ENCODE measurements at regions not wholly inside any gene's neighbourhood (a gene's known extent, or its start where the extent isn't known, plus 50 kb on each side); places are given as distances from the start of the nearest gene placed in this dataset.

DNA sequence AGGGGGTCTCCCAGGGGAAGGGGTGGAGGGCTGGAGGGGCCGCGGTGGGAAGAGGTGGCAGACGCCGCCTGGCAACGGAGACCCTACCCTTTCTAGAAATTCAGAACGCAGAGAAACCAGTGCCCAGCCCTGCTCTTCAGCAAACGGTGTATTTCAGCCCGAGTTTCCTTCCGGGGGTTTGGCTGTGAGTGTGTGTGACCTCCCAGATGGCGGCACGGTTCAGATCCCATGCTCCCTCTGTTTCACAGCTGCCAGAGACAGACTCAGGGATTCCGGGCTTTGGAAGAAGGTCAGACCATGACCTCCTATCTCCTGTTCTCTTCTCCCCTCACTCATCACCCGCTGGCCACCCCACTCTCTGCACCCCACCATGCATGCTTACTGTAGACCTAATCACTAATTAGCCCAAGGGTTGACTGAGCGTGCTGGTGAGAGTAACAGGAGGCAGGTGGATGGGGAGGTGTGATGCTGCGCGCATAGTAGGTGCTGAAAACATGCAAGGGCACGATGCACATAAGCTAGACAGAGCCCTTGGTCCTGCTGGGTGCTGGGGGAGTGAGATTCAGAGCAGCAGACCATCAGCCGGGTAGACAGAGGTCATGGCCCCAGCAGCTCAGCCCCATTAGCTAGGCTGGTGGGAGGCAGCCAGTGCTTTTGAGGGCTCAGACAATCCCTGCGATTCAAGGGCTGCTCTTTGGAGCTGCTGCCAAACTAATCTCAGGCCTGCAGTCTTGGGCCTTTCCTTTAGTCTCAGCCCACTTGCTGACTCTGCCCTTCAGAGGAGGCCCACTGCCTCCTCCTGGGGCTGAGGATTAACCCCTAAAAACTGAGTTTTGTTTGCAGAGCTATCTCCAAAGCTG, 256.5 kb upstream of the CADM1 start:
- Mint-ChIP-seq H3K4me1 (ENCODE audit: low read depth, unreplicated experiment) (no peaks in the 10 kb centered on the region), H3K27me3 (ENCODE audit: insufficient read depth, unreplicated experiment) (peaks cover 12% of the 10 kb centered on the region), H3K9me3 (ENCODE audit: unreplicated experiment) (no peaks in the 10 kb centered on the region), H3K36me3 (ENCODE audit: insufficient read depth, unreplicated experiment) (no peaks in the 10 kb centered on the region), H3K4me3 (ENCODE audit: unreplicated experiment) (no peak overlapping the region), H3K27ac (ENCODE audit: unreplicated experiment) (no peak overlapping the region)
- Histone ChIP-seq H3K27me3 (replicated peaks; ENCODE audit: control insufficient read depth, insufficient read depth, low read length) (peaks cover 2% of the 10 kb centered on the region), H3K9me3 (no peaks in the 10 kb centered on the region), H3K4me1 (no peaks in the 10 kb centered on the region; the same call in 1 of the 2 replicates), H3K4me3 (ENCODE audit: low read depth, low read length) (no peak overlapping the region), H3K36me3 (ENCODE audit: control insufficient read depth, insufficient read depth, low read length) (no peaks in the 10 kb centered on the region)
- no peak for DNase-seq
- BruUV-seq (replicated peaks): no TSS peak
- POLR2A ChIA-PET: no interaction called here
- TF ChIP-seq, protein P1, sequence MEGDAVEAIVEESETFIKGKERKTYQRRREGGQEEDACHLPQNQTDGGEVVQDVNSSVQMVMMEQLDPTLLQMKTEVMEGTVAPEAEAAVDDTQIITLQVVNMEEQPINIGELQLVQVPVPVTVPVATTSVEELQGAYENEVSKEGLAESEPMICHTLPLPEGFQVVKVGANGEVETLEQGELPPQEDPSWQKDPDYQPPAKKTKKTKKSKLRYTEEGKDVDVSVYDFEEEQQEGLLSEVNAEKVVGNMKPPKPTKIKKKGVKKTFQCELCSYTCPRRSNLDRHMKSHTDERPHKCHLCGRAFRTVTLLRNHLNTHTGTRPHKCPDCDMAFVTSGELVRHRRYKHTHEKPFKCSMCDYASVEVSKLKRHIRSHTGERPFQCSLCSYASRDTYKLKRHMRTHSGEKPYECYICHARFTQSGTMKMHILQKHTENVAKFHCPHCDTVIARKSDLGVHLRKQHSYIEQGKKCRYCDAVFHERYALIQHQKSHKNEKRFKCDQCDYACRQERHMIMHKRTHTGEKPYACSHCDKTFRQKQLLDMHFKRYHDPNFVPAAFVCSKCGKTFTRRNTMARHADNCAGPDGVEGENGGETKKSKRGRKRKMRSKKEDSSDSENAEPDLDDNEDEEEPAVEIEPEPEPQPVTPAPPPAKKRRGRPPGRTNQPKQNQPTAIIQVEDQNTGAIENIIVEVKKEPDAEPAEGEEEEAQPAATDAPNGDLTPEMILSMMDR (IDR thresholded peaks at IDR 0.05; ENCODE audit: insufficient read depth in 1 of 2, low read depth in 1 of 2, low read length in 1 of 2, severe bottlenecking in 1 of 2, unreplicated experiment in 1 of 2): no peak
- intact Hi-C loops (cut with micrococcal nuclease; ENCODE audit: unreplicated experiment): no loop called here
- CTCF ChIA-PET: no interaction called here

- intact Hi-C loops (cut with micrococcal nuclease; ENCODE audit: unreplicated experiment): no loop called here
- no peak for DNase-seq
- Mint-ChIP-seq H3K27me3 (ENCODE audit: insufficient read depth, unreplicated experiment) (peaks cover 14% of the 10 kb centered on the region), H3K36me3 (ENCODE audit: insufficient read depth, unreplicated experiment) (no peaks in the 10 kb centered on the region), H3K4me1 (ENCODE audit: low read depth, unreplicated experiment) (no peaks in the 10 kb centered on the region), H3K4me3 (ENCODE audit: unreplicated experiment) (no peak overlapping the region), H3K9me3 (ENCODE audit: unreplicated experiment) (no peaks in the 10 kb centered on the region), H3K27ac (ENCODE audit: unreplicated experiment) (no peak overlapping the region)
- Histone ChIP-seq H3K36me3 (ENCODE audit: control insufficient read depth, insufficient read depth, low read length) (no peaks in the 10 kb centered on the region), H3K9me3 (no peaks in the 10 kb centered on the region), H3K4me3 (ENCODE audit: low read depth, low read length) (no peak overlapping the region), H3K27me3 (replicated peaks; ENCODE audit: control insufficient read depth, insufficient read depth, low read length) (peaks cover 2% of the 10 kb centered on the region), H3K4me1 (no peaks in the 10 kb centered on the region; the same call in 1 of the 2 replicates)
- POLR2A ChIA-PET: no interaction called here
- CTCF ChIA-PET: no interaction called here
- TF ChIP-seq, protein P1 (IDR thresholded peaks at IDR 0.05; ENCODE audit: insufficient read depth in 1 of 2, low read depth in 1 of 2, low read length in 1 of 2, severe bottlenecking in 1 of 2, unreplicated experiment in 1 of 2): no peak
- BruUV-seq (replicated peaks): no TSS peak
Measured at GRCh38 chr11:115759622-115760460, 255.6 kb upstream of the CADM1 start.

GRCh38 chr11:115758011-115758410, 253.8 kb upstream of the CADM1 start:
- TF ChIP-seq, protein P1 (IDR thresholded peaks at IDR 0.05; ENCODE audit: insufficient read depth in 1 of 2, low read depth in 1 of 2, low read length in 1 of 2, severe bottlenecking in 1 of 2, unreplicated experiment in 1 of 2): no peak
- Mint-ChIP-seq H3K4me3 (ENCODE audit: unreplicated experiment) (no peak overlapping the region), H3K9me3 (ENCODE audit: unreplicated experiment) (no peaks in the 10 kb centered on the region), H3K27ac (ENCODE audit: unreplicated experiment) (no peak overlapping the region), H3K36me3 (ENCODE audit: insufficient read depth, unreplicated experiment) (no peaks in the 10 kb centered on the region), H3K4me1 (ENCODE audit: low read depth, unreplicated experiment) (no peaks in the 10 kb centered on the region), H3K27me3 (ENCODE audit: insufficient read depth, unreplicated experiment) (peaks cover 25% of the 10 kb centered on the region)
- Histone ChIP-seq H3K4me3 (ENCODE audit: low read depth, low read length) (no peak overlapping the region), H3K4me1 (no peaks in the 10 kb centered on the region; the same call in 1 of the 2 replicates), H3K36me3 (ENCODE audit: control insufficient read depth, insufficient read depth, low read length) (no peaks in the 10 kb centered on the region), H3K27me3 (replicated peaks; ENCODE audit: control insufficient read depth, insufficient read depth, low read length) (peaks cover 1% of the 10 kb centered on the region), H3K9me3 (no peaks in the 10 kb centered on the region)
- ChIA-PET POLR2A (no interaction called here), CTCF (no interaction called here)
- BruUV-seq (replicated peaks): no TSS peak
- intact Hi-C loops (cut with micrococcal nuclease; ENCODE audit: unreplicated experiment): no loop called here
- DNase-seq: no peak

Data from Caco-2 (cell line).